ENCODE measurements at regions not wholly inside any gene's neighbourhood (a gene's known extent, or its start where the extent isn't known, plus 50 kb on each side); places are given as distances from the start of the nearest gene placed in this dataset.

DNA sequence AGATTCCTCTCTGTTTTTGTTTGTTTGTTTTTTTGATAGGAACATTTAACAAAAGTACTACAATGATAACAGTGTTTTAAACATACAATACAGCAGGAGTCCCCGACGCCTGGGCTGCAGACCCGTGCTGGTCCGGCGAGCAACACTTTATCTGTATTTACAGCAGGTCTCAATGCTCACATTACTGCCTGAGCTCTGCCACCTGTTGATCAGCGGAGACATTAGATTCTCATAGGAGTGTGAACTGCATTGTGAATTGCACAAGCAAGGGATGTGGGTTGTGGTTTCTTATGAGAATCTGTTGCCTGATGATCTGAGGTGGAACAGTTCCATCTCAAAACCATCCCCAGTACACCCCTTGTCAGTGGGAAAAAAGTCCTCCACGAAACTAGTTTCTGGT is 1068.5 kb upstream of the CDH10 start:
- no peak overlapping the region for H3K27ac ChIP-seq (replicated peaks)
- H3K4me3 ChIP-seq = no peak overlapping the region
- no peaks in the 10 kb centered on the region for H3K27me3 ChIP-seq (ENCODE audit: low read depth)
- no peak for TF ChIP-seq CTCF (IDR thresholded peaks at IDR 0.05; ENCODE audit: borderline replicate concordance)
- H3K4me1 ChIP-seq = no peaks in the 10 kb centered on the region
- intact Hi-C loops (cut with micrococcal nuclease) = no loop called here
- no peak for DNase-seq
- no peaks in the 10 kb centered on the region for H3K36me3 ChIP-seq
- no peaks in the 10 kb centered on the region for H3K9me3 ChIP-seq (replicated peaks)

- DNase-seq = no peak
- no peak for TF ChIP-seq CTCF (IDR thresholded peaks at IDR 0.05; ENCODE audit: borderline replicate concordance)
- Histone ChIP-seq H3K9me3 (replicated peaks) (peaks cover 21% of the 10 kb centered on the region), H3K27me3 (ENCODE audit: low read depth) (no peaks in the 10 kb centered on the region), H3K27ac (replicated peaks) (no peak overlapping the region), H3K4me1 (no peaks in the 10 kb centered on the region), H3K4me3 (no peak overlapping the region), H3K36me3 (no peaks in the 10 kb centered on the region)
- intact Hi-C loops (cut with micrococcal nuclease) = no loop called here
Measured at GRCh38 chr5:25707093-25707492, 1062.3 kb upstream of the CDH10 start.

GRCh38 chr5:25701936-25702335 is 1057.2 kb upstream of the CDH10 start:
- Histone ChIP-seq H3K36me3 (no peaks in the 10 kb centered on the region), H3K4me1 (no peaks in the 10 kb centered on the region), H3K9me3 (replicated peaks) (peaks cover 21% of the 10 kb centered on the region), H3K4me3 (no peak overlapping the region), H3K27me3 (ENCODE audit: low read depth) (no peaks in the 10 kb centered on the region), H3K27ac (replicated peaks) (no peak overlapping the region)
- no peak for TF ChIP-seq CTCF (IDR thresholded peaks at IDR 0.05; ENCODE audit: borderline replicate concordance)
- no peak for DNase-seq
- intact Hi-C loops (cut with micrococcal nuclease) = no loop called here

- DNase-seq = no peak
- no peak overlapping the region for H3K4me3 ChIP-seq
Measured at GRCh38 chr5:25694801-25695200, 1050.0 kb upstream of the CDH10 start.

DNA sequence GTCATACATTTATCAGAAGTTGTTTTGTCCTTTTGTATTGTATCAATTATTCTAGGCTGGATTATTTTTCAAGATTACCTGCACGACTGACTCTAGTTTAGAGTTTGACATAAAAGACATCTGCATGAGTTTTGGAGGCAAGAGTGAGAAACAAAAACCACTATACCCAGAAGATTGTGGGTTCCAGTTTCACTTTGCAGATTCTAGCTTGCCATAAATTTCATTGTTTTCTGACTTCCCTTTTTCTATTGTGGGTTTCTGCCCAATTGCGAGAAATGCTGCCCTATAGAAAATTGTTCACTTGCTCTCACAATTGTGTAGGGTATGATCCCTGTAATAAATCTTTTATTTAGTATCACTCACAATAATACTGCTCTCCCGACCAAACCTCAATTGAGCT is 1043.4 kb upstream of the CDH10 start:
- Histone ChIP-seq H3K36me3 (no peaks in the 10 kb centered on the region), H3K9me3 (replicated peaks) (peaks cover 13% of the 10 kb centered on the region), H3K4me1 (no peaks in the 10 kb centered on the region), H3K27me3 (ENCODE audit: low read depth) (no peaks in the 10 kb centered on the region), H3K4me3 (no peak overlapping the region), H3K27ac (replicated peaks) (no peak overlapping the region)
- intact Hi-C loops (cut with micrococcal nuclease) = no loop called here
- no peak for DNase-seq
- no peak for TF ChIP-seq CTCF (IDR thresholded peaks at IDR 0.05; ENCODE audit: borderline replicate concordance)

More at GRCh38 chr5:25694801-25695200, 1050.0 kb upstream of the CDH10 start:
- Histone ChIP-seq H3K27ac (replicated peaks) (no peak overlapping the region), H3K4me1 (no peaks in the 10 kb centered on the region), H3K36me3 (no peaks in the 10 kb centered on the region), H3K9me3 (replicated peaks) (no peaks in the 10 kb centered on the region), H3K27me3 (ENCODE audit: low read depth) (no peaks in the 10 kb centered on the region)
- no peak for TF ChIP-seq CTCF (IDR thresholded peaks at IDR 0.05; ENCODE audit: borderline replicate concordance)
- intact Hi-C loops (cut with micrococcal nuclease) = no loop called here

Measured in left ventricle myocardium inferior (tissue), 1 donor.